CD4-positive, alpha-beta T cell treated with Interferon gamma for 1 hour (primary cell): ENCODE measurements at regions not wholly inside any gene's neighbourhood (a gene's known extent, or its start where the extent isn't known, plus 50 kb on each side); places are given as distances from the start of the nearest gene placed in this dataset.

Source experiments
- DNase-seq: peaks from one replicate; pipeline ENCODE4 v3.0.0-alpha.2; 2020

DNA sequence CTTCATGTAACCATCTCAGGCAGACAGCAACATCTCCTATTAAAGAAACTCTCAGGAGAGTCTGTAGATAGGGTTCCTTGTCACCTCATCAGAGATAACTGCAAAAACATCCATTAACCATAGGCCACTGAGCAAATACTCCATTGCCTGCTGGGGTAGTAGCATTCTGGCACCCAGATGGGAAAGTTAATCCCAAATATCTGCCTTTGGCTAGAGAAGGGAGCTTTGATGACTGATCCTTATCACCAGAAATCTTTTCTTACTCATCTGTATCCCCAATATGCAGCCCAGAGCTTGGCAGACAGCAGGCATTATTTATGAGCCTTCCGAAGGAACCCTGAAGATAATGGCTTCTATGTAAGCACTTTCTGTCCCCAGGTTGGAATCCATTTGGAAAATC lies 173.1 kb downstream of the MFSD1 start:
- no peak for DNase-seq

DNA sequence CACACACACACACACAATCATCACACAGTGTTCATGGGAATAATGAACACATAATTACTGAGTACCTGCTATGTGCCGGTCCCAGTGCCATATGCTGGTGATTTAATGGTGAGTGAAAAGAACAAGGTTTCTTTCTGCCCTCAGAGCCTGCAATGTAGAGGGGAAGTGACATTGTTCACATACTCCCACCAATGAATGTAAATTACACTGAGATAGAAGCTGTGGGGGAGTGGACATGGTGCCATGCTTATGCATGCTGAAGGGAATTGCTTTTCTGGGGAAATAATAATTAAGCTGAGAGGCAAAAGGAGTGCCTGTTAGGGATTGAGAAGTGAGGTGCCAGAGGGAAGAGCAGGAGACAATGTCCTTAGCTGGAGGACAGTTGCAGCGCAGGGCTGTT lies 175.1 kb downstream of the MFSD1 start:
- DNase-seq = no peak

DNA sequence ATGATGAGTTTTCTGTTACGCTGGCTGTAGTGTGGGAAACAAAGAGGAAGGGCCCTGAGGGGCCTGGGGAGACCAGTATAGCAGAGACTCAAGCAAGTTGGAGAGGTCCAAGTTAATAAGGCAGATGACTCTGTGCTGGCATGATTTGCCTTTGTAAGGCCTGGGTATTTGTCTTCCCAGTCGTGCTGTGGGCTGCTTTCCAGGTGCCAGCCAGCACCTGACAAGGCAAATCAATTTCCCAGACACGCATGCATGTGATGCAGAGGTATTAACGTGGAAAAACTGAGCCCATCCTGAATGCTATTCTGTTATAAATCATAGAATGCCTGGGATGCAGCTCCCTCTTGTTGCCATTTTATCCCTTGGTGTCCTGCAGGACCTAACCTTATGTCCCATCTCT lies 175.6 kb downstream of the MFSD1 start:
- no peak for DNase-seq

DNA sequence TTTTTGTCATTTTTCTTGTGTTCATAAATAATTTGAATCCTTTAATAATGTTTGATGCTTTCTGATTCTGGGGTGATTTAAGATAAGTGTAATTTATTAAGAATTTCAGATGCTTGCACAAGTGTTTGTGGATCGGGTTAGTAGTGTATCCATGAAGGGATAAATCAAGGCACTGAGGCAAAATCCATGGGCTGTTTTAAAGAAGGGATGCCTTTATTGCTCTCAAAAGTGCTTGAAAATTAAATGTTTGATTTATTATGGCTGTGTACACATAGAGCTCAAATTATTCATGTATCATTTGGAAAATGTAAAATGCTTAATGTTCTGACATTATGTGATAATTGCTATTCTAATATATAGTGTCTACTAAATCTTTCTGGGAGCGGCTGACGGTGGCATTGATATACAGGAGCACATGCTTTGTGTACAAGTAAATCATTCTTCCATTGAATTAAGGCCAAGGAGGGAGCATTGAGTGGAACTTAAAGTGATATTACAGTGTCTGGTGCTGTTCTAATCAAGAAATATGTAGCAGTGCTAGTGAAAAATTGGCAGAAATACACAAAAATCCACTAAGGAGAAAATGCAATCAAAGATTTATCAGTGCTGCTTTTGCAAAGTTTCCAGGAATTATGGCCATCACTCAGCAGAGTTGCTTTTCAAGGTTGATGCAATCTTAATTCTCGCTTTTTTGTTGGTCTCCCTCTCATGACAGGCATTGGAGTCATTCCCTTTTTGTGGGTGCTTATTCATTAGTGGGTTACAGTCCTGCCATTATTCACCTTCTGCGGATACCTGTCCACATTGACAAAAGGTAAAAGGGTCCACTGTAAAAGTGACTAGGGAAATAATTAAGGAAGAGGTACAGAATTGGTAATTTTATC lies 181.6 kb downstream of the MFSD1 start:
- no peak for DNase-seq

DNA sequence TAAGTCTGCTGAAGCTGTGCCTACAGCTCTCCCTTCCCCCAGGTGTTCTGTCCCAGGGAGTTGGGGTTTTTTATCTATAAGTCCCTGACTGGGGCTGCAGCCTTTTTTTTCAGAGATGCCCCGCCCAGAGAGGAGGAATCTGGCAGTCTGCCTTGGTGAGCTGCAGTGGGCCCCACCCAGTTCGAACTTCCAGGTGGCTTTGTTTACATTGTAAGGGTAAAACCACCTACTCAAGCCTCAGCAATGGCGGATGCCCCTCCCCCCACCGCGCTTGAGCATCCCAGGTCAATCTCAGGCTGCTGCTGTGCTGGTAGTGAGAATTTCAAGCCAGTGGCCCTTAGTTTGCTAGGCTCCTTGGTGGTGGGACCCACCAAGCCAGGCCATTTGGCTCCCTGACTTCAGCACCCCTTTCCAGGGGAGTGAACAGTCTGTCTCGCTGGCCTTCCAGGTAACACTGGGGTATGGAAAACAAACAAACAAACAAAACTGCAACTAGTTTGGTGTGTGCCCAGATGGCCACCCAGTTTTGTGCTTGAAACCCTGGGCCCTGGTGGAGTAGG lies 189.4 kb downstream of the MFSD1 start:
- no peak for DNase-seq

DNA sequence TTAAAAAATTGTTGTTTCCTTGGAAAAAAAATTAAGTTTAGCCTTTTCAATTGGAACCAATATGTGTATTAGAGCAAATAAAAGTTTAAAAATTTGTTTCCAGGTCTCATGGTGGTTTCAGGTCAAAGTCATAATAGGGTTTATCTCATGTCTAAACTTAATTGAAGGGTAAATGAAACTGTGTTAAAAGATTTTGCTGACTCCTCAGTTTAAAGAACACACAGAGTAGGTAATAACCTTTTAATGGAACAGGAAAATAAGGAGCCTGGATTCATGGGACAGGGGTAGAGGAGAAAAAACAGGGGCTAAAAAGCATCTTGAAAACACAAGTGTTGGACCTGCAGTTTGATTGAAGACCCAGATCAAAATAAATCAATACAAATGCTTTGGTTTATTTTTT lies 190.6 kb downstream of the MFSD1 start:
- DNase-seq = no peak

DNA sequence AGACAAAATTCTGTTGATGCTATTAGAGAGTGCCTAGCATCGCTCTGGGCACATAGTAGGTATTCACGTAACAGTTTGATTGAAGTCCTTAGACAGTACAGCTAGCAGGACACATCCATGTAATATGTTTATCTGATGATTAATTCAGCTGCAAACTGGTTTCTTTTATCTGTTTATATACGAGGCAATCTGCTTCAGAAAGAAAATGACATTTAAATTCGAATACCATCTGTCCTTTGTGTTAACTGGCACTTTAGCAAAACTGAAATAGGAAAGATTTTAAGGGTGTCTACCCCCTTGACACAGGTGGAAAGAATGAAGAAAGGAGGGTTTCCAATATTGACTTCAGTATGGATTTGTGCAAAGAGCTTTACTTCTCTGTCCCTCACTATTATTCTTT lies 192.5 kb downstream of the MFSD1 start:
- DNase-seq = no peak

DNA sequence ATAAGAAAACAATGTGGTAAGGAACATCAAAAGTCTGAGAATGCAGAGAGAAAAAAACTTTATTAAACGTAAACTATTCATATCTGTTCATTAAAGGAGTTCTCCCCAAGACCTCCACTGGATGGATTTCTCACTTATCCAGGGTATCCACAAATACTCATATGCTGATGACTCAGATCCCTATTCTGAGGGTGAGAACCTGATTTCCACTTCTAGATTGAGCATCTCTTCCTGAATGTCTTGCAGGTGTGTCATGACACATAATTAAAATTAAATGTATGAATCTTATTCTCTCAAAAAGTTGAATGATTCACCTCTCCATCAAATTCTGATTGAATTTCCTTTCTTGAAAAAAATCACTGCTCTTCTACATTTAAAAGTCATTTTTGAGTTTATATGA lies 199.9 kb downstream of the MFSD1 start:
- no peak for DNase-seq

DNA sequence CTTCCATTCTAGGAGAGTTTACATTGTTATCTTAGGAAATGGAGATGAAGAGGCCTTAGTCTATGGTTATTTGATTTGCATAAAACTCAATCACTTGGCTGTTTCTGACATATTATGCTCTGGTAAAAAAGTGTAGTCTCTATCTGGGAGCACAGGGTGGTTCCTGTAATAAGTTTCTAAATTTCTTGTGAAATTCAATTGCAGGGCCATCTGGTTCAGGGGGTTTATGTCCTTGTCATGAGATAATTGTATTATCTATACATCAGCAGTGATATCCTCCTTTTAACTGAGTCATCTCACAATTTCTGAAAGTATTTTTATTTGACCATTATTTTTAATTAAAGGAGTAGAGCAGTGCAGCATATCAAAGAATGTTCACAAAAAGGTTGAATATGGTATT lies 203.3 kb downstream of the MFSD1 start:
- no peak for DNase-seq

DNA sequence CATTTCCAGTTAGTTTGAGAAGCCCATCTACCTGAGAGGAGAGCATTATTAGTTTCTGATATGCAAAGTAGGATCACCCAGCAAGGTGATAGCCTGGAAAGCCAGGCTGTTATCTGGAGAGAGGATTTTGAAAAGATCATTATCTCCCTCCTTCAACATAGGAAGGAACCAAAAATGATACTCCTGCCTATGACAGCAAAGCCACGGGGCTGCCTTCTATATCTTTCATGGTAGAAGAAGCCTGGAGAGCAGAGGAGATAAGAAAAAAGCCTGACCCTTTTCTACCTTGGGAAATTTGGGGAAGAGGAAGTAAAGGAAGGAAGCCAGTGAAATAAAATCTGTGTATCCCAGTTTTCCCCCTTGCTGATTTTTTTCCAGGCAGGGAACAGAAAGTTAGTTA lies 205.5 kb downstream of the MFSD1 start:
- no peak for DNase-seq

DNA sequence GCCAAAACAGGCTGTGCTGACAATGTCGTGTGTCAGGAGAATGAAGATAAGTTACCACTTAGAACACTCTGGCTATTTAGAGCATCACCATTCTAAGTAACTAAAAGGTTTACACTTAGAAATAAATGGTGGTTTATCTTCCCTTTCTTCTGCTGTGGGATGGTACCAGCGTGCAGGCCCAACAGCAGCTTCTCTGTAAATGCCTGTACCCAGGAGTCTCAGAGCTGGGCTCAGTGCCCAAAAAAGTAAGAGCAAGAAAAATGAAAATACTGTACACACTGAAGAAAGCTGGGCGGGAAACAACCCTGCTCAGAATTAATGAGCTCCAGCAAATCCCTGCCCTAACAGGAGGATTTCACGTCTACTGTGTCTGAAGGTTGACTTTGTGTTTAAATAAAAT lies 206.5 kb downstream of the MFSD1 start:
- no peak for DNase-seq

DNA sequence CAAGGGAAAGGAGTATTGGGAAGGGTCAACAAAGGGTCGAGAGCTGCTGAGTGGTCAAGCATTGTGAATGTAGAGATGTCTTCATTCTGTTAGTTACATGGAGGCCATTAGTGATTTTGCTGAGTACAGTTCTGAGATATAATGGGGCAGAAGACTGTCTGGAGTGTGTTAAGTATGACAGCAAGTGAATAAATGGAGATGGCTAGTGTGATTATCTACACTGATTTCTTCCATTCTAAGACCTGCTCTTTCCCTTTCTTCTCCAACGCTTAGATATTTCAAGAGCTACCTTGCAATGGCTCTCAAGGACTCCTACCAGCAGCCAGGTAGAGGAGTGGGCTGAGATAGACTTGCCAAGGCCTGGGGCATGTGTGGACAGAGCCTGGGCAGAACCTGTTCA lies 216.5 kb downstream of the MFSD1 start:
- no peak for DNase-seq

DNA sequence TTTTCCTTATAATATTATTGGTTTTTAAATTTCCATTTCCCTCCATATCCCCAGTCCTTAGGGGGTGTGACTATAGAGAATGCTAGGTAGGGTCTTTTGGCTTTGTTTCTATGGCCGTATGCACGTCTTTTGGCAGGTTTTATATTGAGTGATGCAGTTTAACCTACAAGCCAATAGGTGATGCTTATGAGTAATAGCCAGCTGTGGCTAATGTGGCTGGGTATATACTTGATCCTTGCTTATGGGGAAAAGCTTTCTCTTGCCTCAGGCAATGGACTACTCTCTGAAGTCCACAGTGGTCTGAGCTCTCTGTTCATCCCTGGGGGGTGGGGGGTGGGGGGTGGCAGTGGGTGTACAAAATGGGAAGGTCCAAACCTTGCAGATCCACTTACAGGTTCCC lies 223.9 kb downstream of the MFSD1 start:
- DNase-seq = no peak

DNA sequence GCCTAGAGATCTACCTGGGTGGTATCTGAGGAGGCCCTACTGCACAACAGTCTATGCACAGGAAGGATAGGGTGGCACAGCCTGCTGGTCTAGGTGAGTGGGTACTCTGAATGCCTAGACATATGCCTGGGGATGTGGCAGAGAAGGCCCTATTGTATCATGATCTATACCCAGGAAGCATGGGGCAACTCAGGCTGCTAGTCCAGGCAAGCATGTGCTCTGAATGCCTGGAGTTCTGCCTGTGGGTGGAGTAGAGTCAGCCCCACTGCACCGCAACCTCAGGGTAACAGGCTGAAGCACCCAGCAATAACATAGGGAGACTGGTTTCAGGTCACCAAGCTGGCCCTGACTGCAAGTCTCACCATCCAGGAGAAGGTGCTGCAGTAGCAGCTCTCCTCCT lies 224.7 kb downstream of the MFSD1 start:
- DNase-seq = no peak

DNA sequence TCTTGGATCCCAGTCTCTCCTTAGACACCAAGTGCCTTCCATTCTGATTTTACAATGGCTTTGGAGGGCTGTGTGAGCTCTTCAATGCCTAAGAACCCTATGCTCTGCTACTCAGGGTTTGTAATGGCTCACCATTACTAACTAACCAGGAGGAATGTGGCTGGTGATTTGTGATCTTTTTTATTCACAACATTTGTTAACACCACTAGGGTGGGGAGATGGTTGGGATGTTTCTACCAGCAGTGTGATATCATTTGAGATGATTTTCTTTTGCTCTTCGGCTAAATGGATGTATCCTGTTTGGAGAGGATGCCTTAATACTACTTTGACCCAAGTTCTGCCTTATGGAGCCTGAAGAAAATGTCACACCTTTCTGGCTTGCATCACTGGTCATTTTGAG lies 226.9 kb downstream of the MFSD1 start:
- DNase-seq = no peak

DNA sequence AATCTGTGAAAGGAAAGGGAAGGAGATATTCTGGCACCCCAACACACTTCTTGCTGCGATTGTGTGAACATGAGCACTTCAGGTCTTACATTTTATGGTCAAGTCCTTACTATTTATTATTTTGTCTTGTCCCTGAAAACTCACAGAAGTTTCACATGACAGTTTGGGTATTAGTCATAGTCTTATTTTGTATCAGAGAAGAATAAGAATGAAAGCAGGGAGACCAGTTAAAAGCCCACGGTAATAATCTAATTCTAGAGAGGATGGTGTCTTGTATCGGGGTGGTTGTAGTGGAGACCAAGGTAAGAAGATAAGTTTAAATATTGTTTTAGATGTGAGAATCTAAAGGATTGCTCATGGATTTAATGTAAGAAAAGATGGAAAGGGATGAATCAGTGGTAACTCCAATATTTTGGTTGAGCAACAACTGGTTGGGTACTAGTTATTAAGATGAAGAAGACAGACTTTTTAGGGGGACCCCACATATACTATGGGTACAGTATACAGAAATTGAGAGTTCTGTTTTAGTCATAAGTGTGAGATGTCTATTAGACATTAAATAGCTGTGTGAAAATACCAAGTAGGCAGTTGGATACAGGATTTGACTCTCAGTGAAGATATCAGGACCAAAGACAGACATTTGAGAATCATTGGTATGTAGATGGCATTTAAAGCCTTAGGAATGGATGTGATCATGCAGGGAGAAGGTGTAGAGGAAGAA lies 227.6 kb downstream of the MFSD1 start:
- no peak for DNase-seq

DNA sequence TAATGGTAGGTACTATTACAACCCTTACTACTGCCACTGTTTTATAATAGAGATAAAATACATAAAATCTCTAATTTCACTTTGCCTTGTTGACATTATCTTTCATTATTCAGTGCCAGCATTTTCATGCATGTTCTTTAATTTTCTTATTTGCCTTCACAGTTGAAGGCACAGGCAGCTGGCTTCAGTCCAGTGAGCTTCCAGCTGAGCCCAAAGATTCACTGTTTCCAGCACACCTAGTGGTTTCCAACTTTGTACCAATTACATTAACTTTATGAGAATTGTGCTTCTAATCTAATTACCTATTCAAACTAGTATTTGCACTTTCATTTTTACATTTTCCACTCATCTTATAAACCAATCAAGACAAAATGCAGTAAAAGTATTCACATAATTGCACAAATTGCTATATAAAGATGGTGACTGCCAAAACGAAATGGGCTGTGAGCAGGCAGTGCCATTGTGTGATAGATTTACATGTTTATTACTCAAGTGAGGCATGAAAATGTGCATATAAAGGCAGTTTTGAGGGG lies 228.3 kb downstream of the MFSD1 start:
- no peak for DNase-seq

DNA sequence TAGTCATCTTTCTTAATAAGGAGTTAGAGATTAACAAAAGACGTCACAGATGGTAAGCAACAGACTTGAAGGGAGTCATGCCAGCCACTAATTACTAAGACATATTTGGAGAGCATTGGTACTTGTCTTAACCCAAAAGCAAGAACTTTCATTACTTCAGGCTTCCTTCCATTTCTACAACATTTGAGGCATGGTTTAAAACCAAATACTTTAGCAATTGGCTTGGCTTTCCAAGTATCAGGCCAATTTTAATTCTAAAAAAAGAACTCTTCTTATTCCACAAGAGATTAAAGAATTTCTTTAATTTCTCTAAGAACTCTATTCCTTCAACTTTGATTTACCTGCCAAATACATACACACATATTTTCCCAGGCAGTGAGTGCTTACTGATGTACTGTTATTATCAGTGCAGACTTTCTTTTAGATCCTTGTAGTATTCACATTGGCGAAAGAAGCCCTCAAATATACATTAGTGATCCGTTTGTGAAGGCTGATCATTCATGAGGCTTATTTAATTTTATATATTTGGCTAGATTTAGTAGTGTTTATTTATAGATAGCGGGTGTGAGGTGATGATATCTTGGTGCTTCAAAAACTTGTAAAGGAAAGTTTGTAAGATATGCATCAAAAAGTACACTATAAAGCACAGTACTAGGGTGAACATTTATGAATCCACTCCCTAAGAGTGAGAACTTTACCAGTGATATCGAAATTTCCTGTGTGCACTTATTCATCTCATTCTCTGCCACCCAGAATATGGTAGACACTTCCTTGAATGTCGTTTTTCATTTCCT lies 229.2 kb downstream of the MFSD1 start:
- DNase-seq = no peak

DNA sequence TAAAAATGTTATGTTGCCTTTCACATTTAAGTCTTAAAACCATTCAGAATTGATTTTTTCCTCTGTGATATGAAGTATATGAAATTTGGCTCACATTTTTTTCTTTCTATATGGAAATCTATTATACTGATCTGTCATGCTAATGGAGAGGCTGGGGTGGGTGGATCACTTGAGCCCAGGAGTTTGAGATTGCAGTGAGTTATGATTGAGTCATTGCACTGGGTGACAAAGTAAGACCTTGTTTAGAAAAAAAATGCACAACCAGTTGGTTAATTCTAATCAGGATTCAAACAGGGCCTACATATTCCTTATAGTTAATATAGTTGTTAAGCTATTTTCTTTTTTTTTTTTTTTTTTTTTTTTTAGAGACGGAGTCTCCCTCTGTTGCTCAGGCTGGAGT lies 230.5 kb downstream of the MFSD1 start:
- no peak for DNase-seq

DNA sequence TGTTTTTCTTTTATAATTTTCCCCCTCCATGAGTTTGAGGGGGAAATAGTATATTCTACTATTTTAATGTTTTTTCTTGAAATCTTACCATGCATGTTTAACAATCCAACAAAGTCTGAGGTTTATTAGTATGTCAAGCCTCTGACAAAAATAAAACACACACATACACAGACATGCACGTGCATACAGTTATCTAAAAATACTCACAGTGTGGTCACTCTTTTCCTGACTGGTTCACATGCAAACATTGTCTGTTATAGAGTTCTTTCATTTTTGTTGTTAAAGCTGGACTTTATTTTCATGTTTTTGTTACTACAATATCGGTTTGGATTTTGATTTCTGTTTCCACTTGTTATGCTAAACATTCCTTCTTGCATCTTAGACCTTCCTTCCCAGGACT lies 236.6 kb downstream of the MFSD1 start:
- DNase-seq = no peak

DNA sequence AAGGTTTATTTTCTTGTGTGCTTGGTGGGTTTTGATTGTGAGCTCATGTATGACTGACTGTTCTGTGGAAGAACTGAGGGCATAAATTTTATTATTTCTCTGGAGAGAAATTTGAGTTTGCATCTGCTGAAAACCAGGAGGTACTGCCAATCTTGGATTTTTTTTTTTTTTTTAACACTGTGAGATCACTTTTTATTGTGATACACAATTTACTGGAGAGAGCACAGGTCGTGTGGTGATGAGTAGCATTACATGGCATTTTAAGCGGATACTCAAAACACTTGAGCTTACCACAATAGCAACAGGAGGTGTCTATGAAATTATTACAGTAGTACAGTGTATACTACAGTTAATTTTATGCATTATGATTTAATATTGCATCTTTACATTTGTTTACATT lies 237.4 kb downstream of the MFSD1 start:
- no peak for DNase-seq

DNA sequence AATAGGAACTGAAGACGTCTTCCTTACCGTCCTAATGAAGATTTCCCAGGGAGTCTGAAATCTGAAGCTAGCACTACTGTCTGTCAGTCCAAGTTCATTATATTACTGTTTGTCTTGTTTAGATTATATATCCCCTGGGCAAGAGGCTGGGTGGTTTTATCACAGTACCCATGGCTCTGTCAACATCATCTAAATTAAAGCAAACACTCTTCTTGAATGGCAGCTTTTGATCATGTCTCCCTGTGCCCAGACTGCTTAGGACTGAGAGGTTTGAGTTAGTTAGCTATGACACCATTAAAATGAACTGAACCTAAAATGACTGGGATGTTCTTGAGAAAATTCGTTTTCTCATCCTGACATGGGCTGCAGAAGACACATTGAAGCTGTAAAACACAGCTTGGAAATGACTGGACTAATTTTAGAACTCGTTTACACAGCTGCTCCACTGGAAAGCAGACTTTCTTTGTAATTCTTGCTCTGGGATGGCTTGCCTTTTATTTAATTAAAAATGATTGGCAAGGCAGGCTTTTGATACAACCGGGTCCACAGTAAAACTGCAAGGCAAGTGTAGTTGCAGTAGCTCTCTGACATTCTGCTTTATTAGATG lies 243.5 kb downstream of the MFSD1 start:
- DNase-seq = no peak

DNA sequence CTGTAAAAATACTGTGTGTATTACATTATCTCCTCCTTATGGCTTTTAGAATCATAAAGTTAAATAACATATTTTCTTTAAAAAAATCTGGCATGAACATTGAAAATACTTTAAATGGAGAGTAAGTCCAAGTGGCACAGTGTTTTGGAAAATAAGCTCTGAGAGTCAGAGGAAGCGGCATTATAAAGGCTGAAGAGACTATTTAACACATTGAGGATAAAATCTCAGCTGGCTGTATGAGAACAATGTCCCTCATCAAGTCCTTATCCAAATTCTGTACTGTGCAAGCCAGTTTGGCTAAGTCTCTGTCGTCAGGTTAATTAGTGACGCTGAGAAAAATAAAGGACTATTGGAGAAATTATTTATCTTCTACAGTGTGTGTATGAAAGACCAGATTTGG lies 245.5 kb downstream of the MFSD1 start:
- no peak for DNase-seq
